HepG2 (cell line): ENCODE measurements at regions not wholly inside any gene's neighbourhood (a gene's known extent, or its start where the extent isn't known, plus 50 kb on each side); places are given as distances from the start of the nearest gene placed in this dataset.

ENCODE experiments used
- ATAC-seq: fragments of 200-7000 bp; cut with Tn5 transposase; 3 replicates; pipeline ENCODE4 v1.9.1; 2020; ENCODE audit warnings: mild to moderate bottlenecking, moderate library complexity
- BruUV-seq: library from RNA; stranded (reverse); fragments of 400-500 nt; replicated peaks from 2 replicates; lab custom pipeline; 2021; lab: Mats Ljungman, UMichigan
- CTCF ChIA-PET: fragments of 300-600 bp; formaldehyde crosslinking; extraction: SDS; loops from one replicate; lab custom pipeline; 2021; ENCODE audit warnings: low total read pairs, inconsistent platforms, low intra/inter-chr PET ratio; lab: Yijun Ruan, JAX
- POLR2A ChIA-PET: fragments of 350-600 bp; sonication (Branson Sonifier 250); formaldehyde crosslinking; loops from one replicate; lab custom pipeline; 2020; ENCODE audit warnings: antibody characterized with exemption, inconsistent platforms; lab: Yijun Ruan, JAX
- DNase-seq: peaks from one replicate; pipeline ENCODE4 v3.0.0-alpha.2; 2015; ENCODE audit warnings: low spot score
- FAIRE-seq: peaks from 3 replicates; lab custom pipeline; 2011; peaks lifted over from hg19 to GRCh38; lab: Jason Lieb, UNC
- H2AFZ ChIP-seq: one replicate; pipeline ENCODE4 v1.6.1; 2011; ENCODE audit warnings: low read length, inconsistent platforms
- H3K27ac ChIP-seq: fragments of 300-600 bp; 3 replicates; pipeline ENCODE4 v1.8.0; 2011; ENCODE audit warnings: mixed run types, mild to moderate bottlenecking, mixed read lengths, low read length, inconsistent platforms; ENCODE audit not compliant: insufficient read depth; ENCODE audit errors: extremely low read length
- H3K27me3 ChIP-seq, 2 experiments: fragments of 200-600 bp in 1 of 2; 2 replicates in 1 of 2; 3 replicates in 1 of 2; pipeline versions ENCODE4 v1.6.0 to v1.8.0; 2011; ENCODE audit warnings: low read length in 2 of 2, mild to moderate bottlenecking in 2 of 2, moderate library complexity in 2 of 2, inconsistent platforms in 1 of 2; ENCODE audit not compliant: insufficient read depth in 2 of 2, control insufficient read depth in 1 of 2
- H3K36me3 ChIP-seq, 2 experiments: fragments of 200-600 bp in 1 of 2; replicated peaks in 1 of 2; 2 replicates in 1 of 2; 3 replicates in 1 of 2; pipeline versions ENCODE4 v1.5.1 to v1.8.0; 2011; ENCODE audit warnings: low read length in 2 of 2, inconsistent platforms in 1 of 2; ENCODE audit not compliant: insufficient read depth in 2 of 2, control insufficient read depth in 1 of 2
- H3K4me1 ChIP-seq: 2 replicates; pipeline ENCODE4 v1.5.1; 2012; ENCODE audit warnings: low read length, inconsistent platforms; ENCODE audit not compliant: insufficient read depth
- H3K4me2 ChIP-seq: 2 replicates; pipeline ENCODE4 v1.6.0; 2011; ENCODE audit warnings: low read depth, low read length, inconsistent platforms
- H3K4me3 ChIP-seq, 3 experiments: fragments of 200-600 bp in 1 of 3; sonication (generic), shearing (Covaris generic) in 1 of 3; replicated peaks in 1 of 3; 2 replicates each; pipeline ENCODE4 v1.5.1; 2011 to 2016; ENCODE audit warnings: low read length in 3 of 3, inconsistent platforms in 2 of 3, low read depth in 2 of 3, mild to moderate bottlenecking in 2 of 3, control low read depth in 1 of 3, mixed read lengths in 1 of 3; ENCODE audit not compliant: insufficient read depth in 1 of 3
- H3K79me2 ChIP-seq: one replicate; pipeline ENCODE4 v1.6.1; 2011; ENCODE audit warnings: low read length, inconsistent platforms; ENCODE audit not compliant: insufficient read depth
- H3K9ac ChIP-seq: 2 replicates; pipeline ENCODE4 v1.6.0; 2011; ENCODE audit warnings: mild to moderate bottlenecking, low read depth, low read length, inconsistent platforms; ENCODE audit not compliant: insufficient read depth
- H3K9me3 ChIP-seq: 2 replicates; pipeline ENCODE4 v1.5.1; 2012; ENCODE audit warnings: mild to moderate bottlenecking, low read length
- H4K20me1 ChIP-seq: 2 replicates; pipeline ENCODE4 v1.6.0; 2011; ENCODE audit warnings: inconsistent platforms, mild to moderate bottlenecking, low read length, moderate library complexity; ENCODE audit not compliant: insufficient read depth
- HOXD1 ChIP-seq: sonication (generic); formaldehyde crosslinking; IDR thresholded peaks from 2 replicates; pipeline ENCODE4 v1.5.0; 2020; ENCODE audit warnings: missing genetic modification reagents
- KDM5B ChIP-seq: sonication (generic); formaldehyde crosslinking; IDR thresholded peaks from 2 replicates; pipeline ENCODE4 v1.4.0; 2020; ENCODE audit warnings: missing genetic modification reagents, mild to moderate bottlenecking, borderline replicate concordance
- MTERF4 ChIP-seq: sonication (generic); formaldehyde crosslinking; IDR thresholded peaks from 2 replicates; pipeline ENCODE4 v1.8.0; 2023; ENCODE audit warnings: mild to moderate bottlenecking, missing genetic modification reagents
- NFE2L2 ChIP-seq: fragments of 150-350 bp; IDR thresholded peaks from 2 replicates; pipeline ENCODE4 v1.6.1; 2014; ENCODE audit warnings: low read length
- RBFOX2 ChIP-seq: fragments of 200-400 bp; formaldehyde crosslinking; IDR thresholded peaks from 2 replicates; pipeline ENCODE4 v1.6.1; 2017; ENCODE audit warnings: low read depth, mild to moderate bottlenecking, low read length
- REL ChIP-seq: sonication (generic); formaldehyde crosslinking; conservative IDR thresholded peaks from 2 replicates; pipeline ENCODE4 v1.8.0; 2022; ENCODE audit warnings: mild to moderate bottlenecking, missing genetic modification reagents, moderate library complexity
- RFX5 ChIP-seq: IDR thresholded peaks from 2 replicates; pipeline ENCODE4 v1.6.1; 2011; ENCODE audit warnings: low read depth, low read length, improper control_type of control experiment
- TP53 ChIP-seq: sonication (generic); formaldehyde crosslinking; conservative IDR thresholded peaks from 2 replicates; pipeline ENCODE4 v1.4.0; 2020; ENCODE audit warnings: missing genetic modification reagents
- ZNF737 ChIP-seq: sonication (generic); formaldehyde crosslinking; IDR thresholded peaks from 2 replicates; pipeline ENCODE4 v1.5.0; 2020; ENCODE audit warnings: missing genetic modification reagents, mild to moderate bottlenecking, borderline replicate concordance
- WGBS: methylation state at CpG from one replicate; pipeline ENCODE4 v1.1.6; 2017; ENCODE audit warnings: low lambda C conversion rate; 5-methylcytosine and 5-hydroxymethylcytosine counted together
- in situ Hi-C: cut with HindIII; loops from 2 replicates; pipeline ENCODE4 v1.10.0; 2017; ENCODE audit warnings: low pct_unique_long_range_greater_than_20kb; ENCODE audit not compliant: extremely low pct_ligation_motif_present
- intact Hi-C: fragments of 100-400 bp; cut with micrococcal nuclease; formaldehyde crosslinking; loops from one replicate; pipeline ENCODE4 v1.10.0; 2022; ENCODE audit not compliant: unreplicated experiment
- TF ChIP-seq, protein P1 (sequence below): sonication (generic); formaldehyde crosslinking; IDR thresholded peaks from 2 replicates; pipeline ENCODE4 v1.8.1; 2022; ENCODE audit warnings: low read depth, mild to moderate bottlenecking, missing genetic modification reagents
- TF ChIP-seq, protein P2 (sequence below): sonication (generic); formaldehyde crosslinking; conservative IDR thresholded peaks from 2 replicates; pipeline ENCODE4 v1.8.0; 2022; ENCODE audit warnings: mild to moderate bottlenecking, moderate library complexity, missing genetic modification reagents
- TF ChIP-seq, protein P3 (sequence below): sonication (generic); formaldehyde crosslinking; IDR thresholded peaks from 2 replicates; pipeline ENCODE4 v1.4.0; 2020; ENCODE audit warnings: missing genetic modification reagents

GRCh38 chr12:91542666-91543065, 360.0 kb upstream of the DCN start:
- no peaks in the 10 kb centered on the region for H3K27me3 ChIP-seq
- TF ChIP-seq TP53 (CRISPR knock-in tag) (no peak), MTERF4 (CRISPR knock-in tag) (no peak), ZNF737 (CRISPR knock-in tag) (no peak), NFE2L2 (no peak), HOXD1 (CRISPR knock-in tag) (no peak), RFX5 (no peak), KDM5B (CRISPR knock-in tag) (no peak), REL (CRISPR knock-in tag) (no peak), RBFOX2 (no peak)
- TF ChIP-seq, protein P1, sequence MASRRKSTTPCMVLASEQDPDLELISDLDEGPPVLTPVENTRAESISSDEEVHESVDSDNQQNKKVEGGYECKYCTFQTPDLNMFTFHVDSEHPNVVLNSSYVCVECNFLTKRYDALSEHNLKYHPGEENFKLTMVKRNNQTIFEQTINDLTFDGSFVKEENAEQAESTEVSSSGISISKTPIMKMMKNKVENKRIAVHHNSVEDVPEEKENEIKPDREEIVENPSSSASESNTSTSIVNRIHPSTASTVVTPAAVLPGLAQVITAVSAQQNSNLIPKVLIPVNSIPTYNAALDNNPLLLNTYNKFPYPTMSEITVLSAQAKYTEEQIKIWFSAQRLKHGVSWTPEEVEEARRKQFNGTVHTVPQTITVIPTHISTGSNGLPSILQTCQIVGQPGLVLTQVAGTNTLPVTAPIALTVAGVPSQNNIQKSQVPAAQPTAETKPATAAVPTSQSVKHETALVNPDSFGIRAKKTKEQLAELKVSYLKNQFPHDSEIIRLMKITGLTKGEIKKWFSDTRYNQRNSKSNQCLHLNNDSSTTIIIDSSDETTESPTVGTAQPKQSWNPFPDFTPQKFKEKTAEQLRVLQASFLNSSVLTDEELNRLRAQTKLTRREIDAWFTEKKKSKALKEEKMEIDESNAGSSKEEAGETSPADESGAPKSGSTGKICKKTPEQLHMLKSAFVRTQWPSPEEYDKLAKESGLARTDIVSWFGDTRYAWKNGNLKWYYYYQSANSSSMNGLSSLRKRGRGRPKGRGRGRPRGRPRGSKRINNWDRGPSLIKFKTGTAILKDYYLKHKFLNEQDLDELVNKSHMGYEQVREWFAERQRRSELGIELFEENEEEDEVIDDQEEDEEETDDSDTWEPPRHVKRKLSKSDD (CRISPR knock-in tag): no peak
- TF ChIP-seq, protein P2, sequence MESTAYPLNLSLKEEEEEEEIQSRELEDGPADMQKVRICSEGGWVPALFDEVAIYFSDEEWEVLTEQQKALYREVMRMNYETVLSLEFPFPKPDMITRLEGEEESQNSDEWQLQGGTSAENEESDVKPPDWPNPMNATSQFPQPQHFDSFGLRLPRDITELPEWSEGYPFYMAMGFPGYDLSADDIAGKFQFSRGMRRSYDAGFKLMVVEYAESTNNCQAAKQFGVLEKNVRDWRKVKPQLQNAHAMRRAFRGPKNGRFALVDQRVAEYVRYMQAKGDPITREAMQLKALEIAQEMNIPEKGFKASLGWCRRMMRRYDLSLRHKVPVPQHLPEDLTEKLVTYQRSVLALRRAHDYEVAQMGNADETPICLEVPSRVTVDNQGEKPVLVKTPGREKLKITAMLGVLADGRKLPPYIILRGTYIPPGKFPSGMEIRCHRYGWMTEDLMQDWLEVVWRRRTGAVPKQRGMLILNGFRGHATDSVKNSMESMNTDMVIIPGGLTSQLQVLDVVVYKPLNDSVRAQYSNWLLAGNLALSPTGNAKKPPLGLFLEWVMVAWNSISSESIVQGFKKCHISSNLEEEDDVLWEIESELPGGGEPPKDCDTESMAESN (CRISPR knock-in tag): no peak
- TF ChIP-seq, protein P3, sequence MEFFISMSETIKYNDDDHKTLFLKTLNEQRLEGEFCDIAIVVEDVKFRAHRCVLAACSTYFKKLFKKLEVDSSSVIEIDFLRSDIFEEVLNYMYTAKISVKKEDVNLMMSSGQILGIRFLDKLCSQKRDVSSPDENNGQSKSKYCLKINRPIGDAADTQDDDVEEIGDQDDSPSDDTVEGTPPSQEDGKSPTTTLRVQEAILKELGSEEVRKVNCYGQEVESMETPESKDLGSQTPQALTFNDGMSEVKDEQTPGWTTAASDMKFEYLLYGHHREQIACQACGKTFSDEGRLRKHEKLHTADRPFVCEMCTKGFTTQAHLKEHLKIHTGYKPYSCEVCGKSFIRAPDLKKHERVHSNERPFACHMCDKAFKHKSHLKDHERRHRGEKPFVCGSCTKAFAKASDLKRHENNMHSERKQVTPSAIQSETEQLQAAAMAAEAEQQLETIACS (CRISPR knock-in tag): no peak

More at GRCh38 chr12:91542666-91543065, 360.0 kb upstream of the DCN start:
- H3K9ac ChIP-seq: no peak overlapping the region
- 20% methylated on average over 2 of the region's 2 CpGs for WGBS
- ATAC-seq (no peak), DNase-seq (no peak), FAIRE-seq (no peak)
- no TSS peak for BruUV-seq
- in situ Hi-C loops: no loop called here
- H4K20me1 ChIP-seq: no peaks in the 10 kb centered on the region
- no peak overlapping the region for H2AFZ ChIP-seq
- no peaks in the 10 kb centered on the region for H3K79me2 ChIP-seq
- ChIA-PET POLR2A (no interaction called here), CTCF (no interaction called here)
- peaks cover 38% of the 10 kb centered on the region for H3K9me3 ChIP-seq
- intact Hi-C loops: no loop called here
- no peaks in the 10 kb centered on the region for H3K36me3 ChIP-seq
- no peak overlapping the region for H3K4me2 ChIP-seq
- no peak overlapping the region for H3K4me3 ChIP-seq
- no peaks in the 10 kb centered on the region for H3K4me1 ChIP-seq
- no peak overlapping the region for H3K27ac ChIP-seq
